Body of pancreas (tissue), 4 donors: ENCODE measurements at regions not wholly inside any gene's neighbourhood (a gene's known extent, or its start where the extent isn't known, plus 50 kb on each side); places are given as distances from the start of the nearest gene placed in this dataset.

Source experiments
- POLR2A ChIP-seq, 3 donors: fragments of 450-650 bp; IDR thresholded peaks; one replicate each; pipeline ENCODE4 v1.6.1; 2016; ENCODE audit warnings: antibody characterized with exemption in 3 of 3, mild to moderate bottlenecking in 2 of 3
- TF ChIP-seq, protein P1 (sequence below), 7 experiments: fragments of 450-650 bp in 4 of 7; fragments of 200-600 bp in 3 of 7; sonication (generic) in 3 of 7; IDR thresholded peaks; one replicate each; pipeline ENCODE4 v1.5.1; 2016 to 2019; ENCODE audit warnings: antibody characterized with exemption in 7 of 7

DNA sequence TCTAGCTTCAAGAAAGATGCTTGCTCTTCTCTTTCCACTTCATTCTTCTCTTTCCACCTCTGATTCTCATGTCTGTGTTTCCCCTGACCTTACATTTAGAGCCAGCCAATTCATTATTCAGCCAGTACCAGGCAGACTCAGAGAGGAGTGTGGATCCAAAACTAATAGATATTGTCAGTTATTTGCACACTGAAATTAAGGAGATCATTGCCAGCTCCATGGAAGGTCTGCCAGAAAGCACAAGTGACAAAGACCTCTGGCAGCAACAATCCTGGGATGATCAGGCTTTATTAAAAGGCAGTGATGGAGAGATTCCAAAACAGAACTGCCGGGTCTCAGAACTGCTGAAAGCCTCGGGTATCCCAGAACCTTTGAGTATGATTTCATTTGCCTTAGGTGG lies 749.4 kb downstream of the XPNPEP1 start:
- TF ChIP-seq, protein P1, sequence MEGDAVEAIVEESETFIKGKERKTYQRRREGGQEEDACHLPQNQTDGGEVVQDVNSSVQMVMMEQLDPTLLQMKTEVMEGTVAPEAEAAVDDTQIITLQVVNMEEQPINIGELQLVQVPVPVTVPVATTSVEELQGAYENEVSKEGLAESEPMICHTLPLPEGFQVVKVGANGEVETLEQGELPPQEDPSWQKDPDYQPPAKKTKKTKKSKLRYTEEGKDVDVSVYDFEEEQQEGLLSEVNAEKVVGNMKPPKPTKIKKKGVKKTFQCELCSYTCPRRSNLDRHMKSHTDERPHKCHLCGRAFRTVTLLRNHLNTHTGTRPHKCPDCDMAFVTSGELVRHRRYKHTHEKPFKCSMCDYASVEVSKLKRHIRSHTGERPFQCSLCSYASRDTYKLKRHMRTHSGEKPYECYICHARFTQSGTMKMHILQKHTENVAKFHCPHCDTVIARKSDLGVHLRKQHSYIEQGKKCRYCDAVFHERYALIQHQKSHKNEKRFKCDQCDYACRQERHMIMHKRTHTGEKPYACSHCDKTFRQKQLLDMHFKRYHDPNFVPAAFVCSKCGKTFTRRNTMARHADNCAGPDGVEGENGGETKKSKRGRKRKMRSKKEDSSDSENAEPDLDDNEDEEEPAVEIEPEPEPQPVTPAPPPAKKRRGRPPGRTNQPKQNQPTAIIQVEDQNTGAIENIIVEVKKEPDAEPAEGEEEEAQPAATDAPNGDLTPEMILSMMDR (IDR thresholded peaks at IDR 0.05), result no peak
- no peak for TF ChIP-seq POLR2A (IDR thresholded peaks at IDR 0.05)
